B cell (primary cell): ENCODE measurements at regions not wholly inside any gene's neighbourhood (a gene's known extent, or its start where the extent isn't known, plus 50 kb on each side); places are given as distances from the start of the nearest gene placed in this dataset.

Experiments used
- EZH2 ChIP-seq: IDR thresholded peaks from 2 replicates; pipeline ENCODE4 v1.6.1; 2012; ENCODE audit warnings: borderline replicate concordance, low read depth, mild to moderate bottlenecking, moderate library complexity, low read length; ENCODE audit not compliant: insufficient read depth, poor library complexity, severe bottlenecking
- TF ChIP-seq, protein P1 (sequence below): fragments of 200-600 bp; IDR thresholded peaks from one replicate; pipeline ENCODE4 v1.8.0; 2022; ENCODE audit warnings: antibody characterized with exemption, mild to moderate bottlenecking

DNA sequence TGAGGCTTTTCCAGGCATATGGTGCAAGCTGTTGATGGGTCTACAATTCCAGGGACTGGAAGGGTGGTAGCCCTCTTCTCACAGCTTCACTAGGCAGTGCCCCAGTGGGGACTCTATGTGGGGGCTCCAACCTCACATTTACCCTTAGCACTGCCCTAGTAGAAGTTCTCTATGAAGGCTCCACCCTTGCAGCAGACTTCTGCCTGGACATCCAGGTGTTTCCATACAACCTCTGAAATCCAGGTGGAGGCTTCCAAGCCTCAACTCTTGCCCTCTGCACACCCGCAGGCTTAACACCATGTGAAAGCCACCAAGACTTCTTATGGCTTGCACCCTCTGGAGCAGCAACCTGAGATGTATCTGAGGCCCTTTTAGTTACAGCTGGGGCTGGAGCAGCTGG, 87.8 kb downstream of the ZNF777 start:
- TF ChIP-seq, protein P1, sequence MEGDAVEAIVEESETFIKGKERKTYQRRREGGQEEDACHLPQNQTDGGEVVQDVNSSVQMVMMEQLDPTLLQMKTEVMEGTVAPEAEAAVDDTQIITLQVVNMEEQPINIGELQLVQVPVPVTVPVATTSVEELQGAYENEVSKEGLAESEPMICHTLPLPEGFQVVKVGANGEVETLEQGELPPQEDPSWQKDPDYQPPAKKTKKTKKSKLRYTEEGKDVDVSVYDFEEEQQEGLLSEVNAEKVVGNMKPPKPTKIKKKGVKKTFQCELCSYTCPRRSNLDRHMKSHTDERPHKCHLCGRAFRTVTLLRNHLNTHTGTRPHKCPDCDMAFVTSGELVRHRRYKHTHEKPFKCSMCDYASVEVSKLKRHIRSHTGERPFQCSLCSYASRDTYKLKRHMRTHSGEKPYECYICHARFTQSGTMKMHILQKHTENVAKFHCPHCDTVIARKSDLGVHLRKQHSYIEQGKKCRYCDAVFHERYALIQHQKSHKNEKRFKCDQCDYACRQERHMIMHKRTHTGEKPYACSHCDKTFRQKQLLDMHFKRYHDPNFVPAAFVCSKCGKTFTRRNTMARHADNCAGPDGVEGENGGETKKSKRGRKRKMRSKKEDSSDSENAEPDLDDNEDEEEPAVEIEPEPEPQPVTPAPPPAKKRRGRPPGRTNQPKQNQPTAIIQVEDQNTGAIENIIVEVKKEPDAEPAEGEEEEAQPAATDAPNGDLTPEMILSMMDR: no peak
- no peak for TF ChIP-seq EZH2
